Muscle layer of duodenum (tissue), 2 donors: ENCODE measurements at regions not wholly inside any gene's neighbourhood (a gene's known extent, or its start where the extent isn't known, plus 50 kb on each side); places are given as distances from the start of the nearest gene placed in this dataset.

Experiments used
- H3K27ac ChIP-seq: one replicate; pipeline ENCODE4 v1.7.0; 2013; ENCODE audit warnings: mild to moderate bottlenecking, low read length
- H3K27me3 ChIP-seq: one replicate; pipeline ENCODE4 v1.7.0; 2013; ENCODE audit warnings: low read depth, mild to moderate bottlenecking, control low read depth, low read length
- H3K36me3 ChIP-seq, 2 donors: one replicate each; pipeline ENCODE4 v1.7.0; 2013; ENCODE audit warnings: low read length in 2 of 2, control low read depth in 1 of 2, mild to moderate bottlenecking in 1 of 2; ENCODE audit not compliant: insufficient read depth in 2 of 2, control insufficient read depth in 1 of 2
- H3K4me1 ChIP-seq, 2 donors: one replicate each; pipeline ENCODE4 v1.7.0; 2013; ENCODE audit warnings: low read length in 2 of 2, mild to moderate bottlenecking in 2 of 2, control low read depth in 1 of 2, moderate library complexity in 1 of 2; ENCODE audit not compliant: insufficient read depth in 2 of 2, control insufficient read depth in 1 of 2
- H3K4me3 ChIP-seq, 2 donors: one replicate each; pipeline ENCODE4 v1.7.0; 2013; ENCODE audit warnings: low read length in 2 of 2, low read depth in 1 of 2, mild to moderate bottlenecking in 1 of 2
- H3K9me3 ChIP-seq, 2 donors: one replicate each; pipeline ENCODE4 v1.7.0; 2013; ENCODE audit warnings: low read length in 2 of 2, control low read depth in 1 of 2, mild to moderate bottlenecking in 1 of 2; ENCODE audit not compliant: control insufficient read depth in 1 of 2
- donor health status: healthy.

DNA sequence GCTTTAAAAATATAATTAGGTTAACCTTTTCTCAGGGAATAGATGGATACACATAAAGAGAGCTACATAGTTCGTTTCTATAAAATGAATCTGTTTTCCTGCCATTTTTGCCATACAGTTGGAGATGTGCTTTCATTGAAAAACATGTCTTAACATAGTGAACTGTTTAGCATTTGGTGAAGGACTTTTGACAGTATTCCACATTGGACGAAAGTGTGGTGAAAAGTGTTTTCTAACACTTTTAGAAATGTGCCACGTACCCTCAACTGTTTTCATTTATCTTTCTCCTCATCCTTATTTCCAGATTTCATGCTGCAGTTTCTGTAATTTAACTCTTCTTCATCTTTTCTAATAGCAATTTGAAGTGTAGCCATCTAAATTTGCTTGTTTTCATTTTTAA, 249.1 kb upstream of the MTNR1B start:
- H3K27me3 ChIP-seq = no peaks in the 10 kb centered on the region
- no peak overlapping the region for H3K4me3 ChIP-seq
- H3K9me3 ChIP-seq = no peaks in the 10 kb centered on the region
- H3K4me1 ChIP-seq = no peaks in the 10 kb centered on the region
- no peaks in the 10 kb centered on the region for H3K36me3 ChIP-seq
- H3K27ac ChIP-seq = no peak overlapping the region

- Histone ChIP-seq H3K27me3 (no peaks in the 10 kb centered on the region), H3K4me1 (no peaks in the 10 kb centered on the region), H3K36me3 (no peaks in the 10 kb centered on the region), H3K4me3 (no peak overlapping the region), H3K27ac (no peak overlapping the region), H3K9me3 (no peaks in the 10 kb centered on the region)
Observed at GRCh38 chr11:92725352-92725751, 244.1 kb upstream of the MTNR1B start.

DNA sequence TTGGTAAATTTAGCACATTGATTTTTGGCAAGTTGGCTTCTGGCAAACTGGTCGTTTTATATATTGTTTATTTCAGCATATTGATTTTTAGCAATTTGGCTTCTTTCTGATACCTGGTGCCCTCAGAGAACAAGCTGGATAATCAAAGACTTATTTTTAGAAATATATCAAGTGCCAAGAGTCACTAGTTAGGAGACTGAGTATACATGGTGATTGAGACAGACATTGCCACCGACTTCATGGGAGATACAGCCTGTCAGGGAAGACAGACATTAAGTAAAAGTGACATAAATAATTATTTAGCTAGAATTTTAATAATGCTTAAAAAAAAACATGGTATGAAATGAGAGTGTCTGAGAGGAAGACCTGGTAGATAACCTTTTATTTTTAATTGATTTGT, 242.3 kb upstream of the MTNR1B start:
- Histone ChIP-seq H3K4me1 (no peaks in the 10 kb centered on the region), H3K36me3 (no peaks in the 10 kb centered on the region), H3K9me3 (no peaks in the 10 kb centered on the region), H3K27ac (no peak overlapping the region), H3K4me3 (no peak overlapping the region), H3K27me3 (no peaks in the 10 kb centered on the region)

- H3K27me3 ChIP-seq = no peaks in the 10 kb centered on the region
- no peak overlapping the region for H3K27ac ChIP-seq
- no peaks in the 10 kb centered on the region for H3K9me3 ChIP-seq
- no peaks in the 10 kb centered on the region for H3K36me3 ChIP-seq
- no peak overlapping the region for H3K4me3 ChIP-seq
- no peaks in the 10 kb centered on the region for H3K4me1 ChIP-seq
Observed at GRCh38 chr11:92727769-92728168, 241.7 kb upstream of the MTNR1B start.

DNA sequence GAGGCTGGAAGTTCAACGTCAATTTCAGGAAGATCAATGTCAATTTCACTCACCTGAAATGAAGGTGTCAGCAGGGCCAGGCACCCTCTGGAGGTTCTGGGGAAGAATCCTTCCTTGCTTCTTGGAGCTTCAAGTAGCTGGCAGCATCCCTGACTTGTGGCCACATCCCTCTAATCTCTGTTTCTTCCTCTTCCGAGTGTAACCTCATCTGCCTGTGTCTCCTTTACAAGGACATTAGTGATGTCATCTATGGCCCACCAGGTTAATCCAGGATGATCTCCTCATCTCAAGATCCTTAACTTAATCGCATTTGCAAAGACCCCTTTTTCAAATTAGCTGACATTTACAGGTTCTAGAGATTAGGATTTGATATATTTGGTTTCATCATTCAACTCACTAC, 240.8 kb upstream of the MTNR1B start:
- no peaks in the 10 kb centered on the region for H3K27me3 ChIP-seq
- no peaks in the 10 kb centered on the region for H3K9me3 ChIP-seq
- no peaks in the 10 kb centered on the region for H3K36me3 ChIP-seq
- no peak overlapping the region for H3K27ac ChIP-seq
- no peak overlapping the region for H3K4me3 ChIP-seq
- H3K4me1 ChIP-seq = no peaks in the 10 kb centered on the region

DNA sequence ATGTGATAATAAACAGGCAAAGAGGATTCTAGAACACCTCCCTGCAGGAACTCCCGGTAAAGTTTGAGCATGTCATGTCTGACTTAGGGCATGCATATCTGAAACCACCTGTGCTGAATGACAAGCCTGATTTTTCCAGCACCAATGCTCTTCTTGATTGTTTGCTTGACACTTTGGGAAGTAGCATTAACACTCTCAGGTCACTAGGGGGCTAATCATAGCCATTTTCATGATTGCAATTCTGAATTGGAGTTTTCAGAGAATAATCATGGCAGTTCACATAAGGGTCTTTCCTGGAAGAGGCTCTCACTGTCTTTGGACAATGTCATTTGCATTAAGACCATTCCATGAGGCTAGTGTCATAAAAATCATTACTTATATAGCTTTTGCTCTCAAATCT, 234.4 kb upstream of the MTNR1B start:
- H3K27me3 ChIP-seq = no peaks in the 10 kb centered on the region
- no peak overlapping the region for H3K4me3 ChIP-seq
- no peaks in the 10 kb centered on the region for H3K9me3 ChIP-seq
- H3K27ac ChIP-seq = no peak overlapping the region
- no peaks in the 10 kb centered on the region for H3K4me1 ChIP-seq
- H3K36me3 ChIP-seq = no peaks in the 10 kb centered on the region

DNA sequence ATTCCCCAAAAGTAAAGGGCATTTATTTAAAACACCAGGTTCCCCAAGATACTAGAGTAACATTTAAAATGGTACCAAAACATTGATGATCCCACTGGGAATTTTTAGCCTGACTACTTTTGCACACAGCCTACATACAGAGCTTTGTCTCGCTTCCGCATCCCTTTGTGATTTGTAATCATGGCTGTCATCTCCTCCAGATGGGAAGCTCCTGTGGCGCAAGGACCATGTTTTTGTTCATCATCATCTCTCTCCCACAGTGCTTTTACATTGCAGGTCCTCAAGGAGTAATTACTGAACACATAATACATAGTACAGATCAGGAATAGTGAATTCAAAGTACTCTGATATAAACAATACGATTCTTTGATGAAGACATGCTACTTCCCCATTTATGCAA, 231.2 kb upstream of the MTNR1B start:
- H3K27ac ChIP-seq = no peak overlapping the region
- no peaks in the 10 kb centered on the region for H3K27me3 ChIP-seq
- no peaks in the 10 kb centered on the region for H3K36me3 ChIP-seq
- H3K4me1 ChIP-seq = no peaks in the 10 kb centered on the region
- no peak overlapping the region for H3K4me3 ChIP-seq
- H3K9me3 ChIP-seq = no peaks in the 10 kb centered on the region

GRCh38 chr11:92739041-92739440, 230.4 kb upstream of the MTNR1B start:
- H3K9me3 ChIP-seq = no peaks in the 10 kb centered on the region
- H3K27me3 ChIP-seq = no peaks in the 10 kb centered on the region
- H3K36me3 ChIP-seq = no peaks in the 10 kb centered on the region
- no peak overlapping the region for H3K27ac ChIP-seq
- H3K4me1 ChIP-seq = no peaks in the 10 kb centered on the region
- H3K4me3 ChIP-seq = no peak overlapping the region

DNA sequence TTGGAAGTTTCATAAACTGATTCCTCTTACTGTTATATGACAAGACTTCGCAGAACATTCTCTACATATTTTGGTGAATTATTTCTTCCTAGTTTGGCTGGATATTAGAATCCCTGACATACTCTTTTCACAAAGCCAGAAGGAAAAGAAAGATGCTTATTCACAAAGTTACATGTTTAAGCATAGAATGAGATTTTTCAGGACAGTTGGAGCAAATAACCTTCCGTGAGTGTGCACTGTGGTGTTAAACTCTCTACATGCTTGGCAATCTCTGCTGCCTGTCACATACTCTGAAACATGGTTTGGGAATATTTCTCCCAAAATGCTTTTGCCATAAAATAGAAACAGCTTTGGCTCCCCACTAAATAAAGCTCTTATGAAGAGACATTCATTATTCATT, 230.0 kb upstream of the MTNR1B start:
- H3K9me3 ChIP-seq = no peaks in the 10 kb centered on the region
- no peak overlapping the region for H3K27ac ChIP-seq
- no peaks in the 10 kb centered on the region for H3K4me1 ChIP-seq
- no peak overlapping the region for H3K4me3 ChIP-seq
- no peaks in the 10 kb centered on the region for H3K36me3 ChIP-seq
- H3K27me3 ChIP-seq = no peaks in the 10 kb centered on the region

DNA sequence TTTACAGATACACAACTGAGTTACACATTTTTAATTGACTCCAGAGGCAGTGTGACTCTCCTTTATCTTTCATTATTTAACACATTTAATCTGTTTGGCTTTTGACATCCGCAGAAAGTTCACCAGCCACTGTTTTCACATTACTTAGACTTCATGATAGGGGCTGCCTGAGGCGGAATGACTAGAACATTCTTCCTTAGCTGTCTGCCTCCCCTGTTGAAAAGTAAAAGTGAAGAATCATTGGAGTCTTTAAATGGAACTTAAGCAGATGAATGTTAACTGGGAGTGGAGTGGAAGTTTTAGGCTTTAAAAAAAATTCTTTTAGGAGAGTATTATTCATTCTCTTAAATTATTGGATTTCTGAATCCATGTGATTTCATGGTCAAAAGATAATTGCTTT, 229.2 kb upstream of the MTNR1B start:
- H3K27ac ChIP-seq = no peak overlapping the region
- no peaks in the 10 kb centered on the region for H3K9me3 ChIP-seq
- H3K4me3 ChIP-seq = no peak overlapping the region
- no peaks in the 10 kb centered on the region for H3K4me1 ChIP-seq
- no peaks in the 10 kb centered on the region for H3K36me3 ChIP-seq
- H3K27me3 ChIP-seq = no peaks in the 10 kb centered on the region

DNA sequence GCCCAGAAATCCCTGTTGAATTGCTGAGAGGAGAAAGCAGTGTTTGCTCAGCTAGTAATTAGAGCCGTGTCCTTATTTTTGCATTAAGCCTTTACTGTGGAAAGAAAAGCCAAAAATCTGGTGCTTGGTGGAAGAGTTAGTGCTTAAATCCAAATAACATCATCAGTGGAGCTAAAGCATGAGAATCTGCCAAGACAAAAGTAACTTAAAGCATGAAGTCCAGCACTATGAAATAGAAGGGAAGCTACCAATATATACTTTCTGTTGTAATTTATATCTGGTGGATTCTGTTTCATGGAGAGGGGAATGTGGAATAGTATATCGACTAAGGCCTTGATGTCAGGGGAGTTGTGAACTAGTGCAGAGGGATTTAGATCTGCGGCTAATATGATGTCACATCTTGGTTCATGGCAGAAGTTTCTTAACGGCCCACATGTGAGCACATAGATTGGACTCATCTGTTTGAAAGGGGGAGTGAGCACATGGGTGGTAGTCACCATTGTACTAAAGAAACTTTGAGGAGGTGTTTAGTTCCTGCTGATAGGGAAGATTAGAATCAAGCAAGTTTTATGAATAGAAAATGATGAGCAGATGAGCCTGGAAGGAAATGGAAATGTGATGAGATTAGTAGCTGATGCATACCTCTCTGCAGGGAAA, 224.4 kb upstream of the MTNR1B start:
- no peak overlapping the region for H3K27ac ChIP-seq
- no peak overlapping the region for H3K4me3 ChIP-seq
- no peaks in the 10 kb centered on the region for H3K4me1 ChIP-seq
- no peaks in the 10 kb centered on the region for H3K9me3 ChIP-seq
- H3K27me3 ChIP-seq = no peaks in the 10 kb centered on the region
- no peaks in the 10 kb centered on the region for H3K36me3 ChIP-seq

GRCh38 chr11:92750794-92751193, 218.7 kb upstream of the MTNR1B start:
- Histone ChIP-seq H3K4me3 (no peak overlapping the region), H3K9me3 (no peaks in the 10 kb centered on the region), H3K4me1 (no peaks in the 10 kb centered on the region), H3K27ac (no peak overlapping the region), H3K27me3 (no peaks in the 10 kb centered on the region), H3K36me3 (no peaks in the 10 kb centered on the region)
